Lung (tissue), 11 donors: ENCODE measurements at regions not wholly inside any gene's neighbourhood (a gene's known extent, or its start where the extent isn't known, plus 50 kb on each side); places are given as distances from the start of the nearest gene placed in this dataset.

ENCODE experiments used
- ATAC-seq: fragments of 200-7000 bp; cut with Tn5 transposase; one replicate; pipeline ENCODE4 v1.9.1; 2020; ENCODE audit warnings: moderate number of reproducible peaks; ENCODE audit not compliant: insufficient read depth, low FRiP score
- DNase-seq, 3 donors: peaks; one replicate each; pipeline ENCODE4 v3.0.0-alpha.2; 2013 to 2017
- H3K27ac ChIP-seq, 2 donors: one replicate each; pipeline ENCODE4 v1.5.1; 2013; ENCODE audit warnings: mild to moderate bottlenecking in 2 of 2, moderate library complexity in 2 of 2, control low read depth in 1 of 2, inconsistent platforms in 1 of 2, low read depth in 1 of 2, low read length in 1 of 2
- H3K27me3 ChIP-seq, 3 donors: one replicate each; pipeline ENCODE4 v1.5.1; 2013; ENCODE audit warnings: low read length in 2 of 3; ENCODE audit not compliant: control insufficient read depth in 3 of 3, insufficient read depth in 3 of 3
- H3K36me3 ChIP-seq, 4 donors: one replicate each; pipeline ENCODE4 v1.5.1; 2013; ENCODE audit warnings: low read length in 4 of 4, mild to moderate bottlenecking in 1 of 4, moderate library complexity in 1 of 4; ENCODE audit not compliant: control insufficient read depth in 4 of 4, insufficient read depth in 4 of 4
- H3K4me1 ChIP-seq, 5 donors: one replicate each; pipeline ENCODE4 v1.5.1; 2013; ENCODE audit warnings: low read length in 5 of 5, mild to moderate bottlenecking in 2 of 5, moderate library complexity in 1 of 5; ENCODE audit not compliant: control insufficient read depth in 5 of 5, insufficient read depth in 5 of 5
- H3K4me3 ChIP-seq: one replicate; pipeline ENCODE4 v1.5.1; 2013; ENCODE audit warnings: mild to moderate bottlenecking, control low read depth, moderate library complexity
- H3K9ac ChIP-seq, 2 donors: one replicate each; pipeline ENCODE4 v1.5.1; 2013; ENCODE audit warnings: low read length in 2 of 2, control low read depth in 1 of 2; ENCODE audit not compliant: insufficient read depth in 1 of 2
- H3K9me3 ChIP-seq, 4 donors: one replicate each; pipeline ENCODE4 v1.5.1; 2013; ENCODE audit warnings: low read length in 3 of 4, mild to moderate bottlenecking in 1 of 4, moderate library complexity in 1 of 4; ENCODE audit not compliant: control insufficient read depth in 4 of 4, insufficient read depth in 3 of 4
- WGBS, 2 donors: extraction: QIAGEN DNeasy Blood & Tissue Kit; methylation state at CpG; one replicate each; pipeline ENCODE4 v1.1.7; 2013; 5-methylcytosine and 5-hydroxymethylcytosine counted together
- TF ChIP-seq, protein P1 (sequence below): IDR thresholded peaks from 2 replicates; pipeline ENCODE4 v1.5.1; 2012; ENCODE audit warnings: mild to moderate bottlenecking; ENCODE audit errors: control extremely low read depth, extremely low read depth
- donor health status: control.
- donor health status: control.
- donor health status: Bipolar disorder and iron deficiency.
- donor health status: healthy.
- donor health status: DM: yes; HTN: yes; CAD: no.

- Histone ChIP-seq H3K27me3 (no peaks in the 10 kb centered on the region), H3K36me3 (no peaks in the 10 kb centered on the region), H3K4me1 (peaks cover 0 to 10% (median 0%) of the 10 kb centered on the region in 5 donors), H3K4me3 (no peak overlapping the region), H3K9me3 (no peaks in the 10 kb centered on the region), H3K27ac (peak overlapping the region in 1 of 2 donors; percentile 60), H3K9ac (no peak overlapping the region)
- DNase-seq, result no peak
- ATAC-seq, result no peak
- WGBS, 2 donors, result 49% methylated on average over 5 of the region's 5 CpGs
- TF ChIP-seq, protein P1, sequence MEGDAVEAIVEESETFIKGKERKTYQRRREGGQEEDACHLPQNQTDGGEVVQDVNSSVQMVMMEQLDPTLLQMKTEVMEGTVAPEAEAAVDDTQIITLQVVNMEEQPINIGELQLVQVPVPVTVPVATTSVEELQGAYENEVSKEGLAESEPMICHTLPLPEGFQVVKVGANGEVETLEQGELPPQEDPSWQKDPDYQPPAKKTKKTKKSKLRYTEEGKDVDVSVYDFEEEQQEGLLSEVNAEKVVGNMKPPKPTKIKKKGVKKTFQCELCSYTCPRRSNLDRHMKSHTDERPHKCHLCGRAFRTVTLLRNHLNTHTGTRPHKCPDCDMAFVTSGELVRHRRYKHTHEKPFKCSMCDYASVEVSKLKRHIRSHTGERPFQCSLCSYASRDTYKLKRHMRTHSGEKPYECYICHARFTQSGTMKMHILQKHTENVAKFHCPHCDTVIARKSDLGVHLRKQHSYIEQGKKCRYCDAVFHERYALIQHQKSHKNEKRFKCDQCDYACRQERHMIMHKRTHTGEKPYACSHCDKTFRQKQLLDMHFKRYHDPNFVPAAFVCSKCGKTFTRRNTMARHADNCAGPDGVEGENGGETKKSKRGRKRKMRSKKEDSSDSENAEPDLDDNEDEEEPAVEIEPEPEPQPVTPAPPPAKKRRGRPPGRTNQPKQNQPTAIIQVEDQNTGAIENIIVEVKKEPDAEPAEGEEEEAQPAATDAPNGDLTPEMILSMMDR, result no peak
Measured at GRCh38 chr2:144996225-144996795, 476.4 kb upstream of the ZEB2 start.

DNA sequence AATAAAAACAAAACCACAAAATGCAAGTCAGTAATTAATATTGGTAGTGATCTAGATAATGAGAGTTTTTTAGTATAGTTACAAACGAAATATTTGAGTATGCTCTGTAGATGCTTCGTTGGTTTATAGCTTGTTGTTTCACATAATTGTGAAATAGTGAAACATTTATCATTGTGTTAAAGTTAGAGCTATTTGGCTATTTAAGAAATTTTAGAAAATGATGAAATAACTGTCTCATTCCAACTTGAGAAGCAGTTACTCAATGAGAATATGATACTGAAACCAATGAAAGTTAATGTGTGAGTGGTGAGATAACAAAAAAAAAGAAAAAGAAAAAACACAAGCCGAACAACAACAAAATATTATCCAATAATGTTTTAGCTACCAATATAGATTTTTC lies 475.6 kb upstream of the ZEB2 start:
- TF ChIP-seq, protein P1, result no peak
- Histone ChIP-seq H3K4me1 (peaks cover 0 to 10% (median 0%) of the 10 kb centered on the region in 5 donors), H3K36me3 (no peaks in the 10 kb centered on the region), H3K9ac (no peak overlapping the region), H3K4me3 (no peak overlapping the region), H3K27ac (no peak overlapping the region), H3K9me3 (no peaks in the 10 kb centered on the region), H3K27me3 (no peaks in the 10 kb centered on the region)
- whole genome bisulfite sequencing, 2 donors, result 53 to 56% methylated on average over 3 of the region's 3 CpGs
- ATAC-seq (no peak), DNase-seq (peak in 2 of 3 donors; percentile 29 to 62)

DNA sequence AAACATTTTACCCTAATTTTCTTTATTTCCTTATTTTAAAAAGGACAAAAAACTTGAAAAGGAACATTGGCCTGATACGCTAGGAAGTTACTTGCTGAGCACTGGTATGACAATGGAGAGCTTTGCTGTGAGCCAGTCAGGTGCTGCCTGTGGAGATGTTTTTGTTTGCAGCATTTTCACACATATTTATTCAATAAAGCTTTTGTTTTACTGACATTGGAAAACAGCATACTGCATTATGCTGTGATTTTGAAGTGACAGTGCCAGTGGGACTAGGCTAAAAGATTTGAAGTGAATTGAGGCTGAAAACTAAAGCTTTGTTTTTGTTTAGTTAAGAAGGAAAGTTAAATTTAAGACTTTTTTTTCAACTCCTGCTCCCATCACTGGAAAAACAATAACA lies 470.7 kb upstream of the ZEB2 start:
- no peak for DNase-seq
- Histone ChIP-seq H3K9ac (no peak overlapping the region), H3K27ac (no peak overlapping the region), H3K36me3 (no peaks in the 10 kb centered on the region), H3K9me3 (peaks cover 0 to 11% (median 5%) of the 10 kb centered on the region in 4 donors), H3K4me1 (peaks cover 0 to 7% (median 0%) of the 10 kb centered on the region in 5 donors), H3K4me3 (no peak overlapping the region), H3K27me3 (no peaks in the 10 kb centered on the region)
- TF ChIP-seq, protein P1, result no peak
- 94 to 100% methylated on average over 1 of the region's 1 CpG for WGBS, 2 donors
- no peak for ATAC-seq
